GM21825 (cell line): ENCODE measurements at regions not wholly inside any gene's neighbourhood (a gene's known extent, or its start where the extent isn't known, plus 50 kb on each side); places are given as distances from the start of the nearest gene placed in this dataset.

Experiments
- ATAC-seq: cut with Tn5 transposase; IDR thresholded peaks from one replicate; pipeline ENCODE4 v1.9.1; 2021; ENCODE audit warnings: mild to moderate bottlenecking, moderate library complexity; ENCODE audit not compliant: unreplicated experiment

DNA sequence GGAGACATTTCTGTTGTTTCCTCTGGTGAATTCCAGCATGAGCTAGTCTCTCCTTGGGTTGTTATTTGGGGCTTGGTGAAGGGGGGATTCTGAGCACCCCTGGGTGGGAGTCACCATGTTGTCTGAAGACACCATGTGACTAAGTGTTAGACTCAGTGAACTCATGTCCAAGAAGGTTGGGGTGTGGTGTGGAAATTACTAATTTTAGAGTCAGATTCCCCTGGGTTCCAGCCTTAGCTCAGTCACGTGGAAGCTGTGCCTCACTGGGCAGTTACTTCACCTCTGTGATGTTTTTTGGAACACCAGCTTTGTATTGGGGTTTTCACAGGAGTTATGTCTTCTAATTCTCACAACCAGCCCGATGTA lies 171.5 kb downstream of the RPLP1 start:
- ATAC-seq = no peak

DNA sequence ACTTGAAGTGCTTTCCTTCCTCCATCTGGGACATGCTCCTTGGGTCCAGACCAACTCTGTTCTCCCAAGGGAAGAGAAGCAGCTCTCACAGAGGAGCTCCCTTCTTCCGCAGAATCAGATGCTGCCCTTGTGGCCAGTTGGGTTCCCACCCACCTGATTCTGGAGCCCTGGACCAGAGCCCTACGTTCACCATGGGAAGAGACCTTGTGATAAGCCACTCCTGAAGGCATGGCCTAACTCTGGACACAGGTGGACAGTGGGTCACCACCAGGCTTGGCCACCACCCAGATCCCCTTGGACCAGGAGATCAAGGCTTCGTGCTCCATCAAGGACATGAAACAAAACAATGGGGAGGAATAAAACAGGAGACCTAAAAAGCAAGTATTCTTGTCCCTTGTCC lies 172.2 kb downstream of the RPLP1 start:
- ATAC-seq = no peak

DNA sequence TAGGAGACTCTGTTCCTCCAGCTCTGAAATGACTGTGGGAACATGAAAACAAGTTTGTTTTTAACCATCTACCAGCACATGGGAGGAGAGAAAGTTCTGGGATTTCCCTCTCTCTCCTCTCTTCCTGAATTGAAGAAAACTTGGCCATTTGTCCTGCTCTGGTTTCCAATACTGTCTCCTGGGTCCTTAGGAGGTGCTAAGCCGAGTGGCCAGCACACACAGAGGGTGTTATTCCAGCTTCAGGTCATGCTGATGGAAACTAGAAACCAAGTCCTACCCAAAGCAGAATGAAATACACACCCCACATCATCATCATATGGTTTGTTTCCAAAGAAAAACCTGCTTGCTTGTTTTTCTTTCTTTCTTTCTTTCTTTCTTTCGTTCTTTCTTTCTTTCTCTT lies 172.7 kb downstream of the RPLP1 start:
- no peak for ATAC-seq

DNA sequence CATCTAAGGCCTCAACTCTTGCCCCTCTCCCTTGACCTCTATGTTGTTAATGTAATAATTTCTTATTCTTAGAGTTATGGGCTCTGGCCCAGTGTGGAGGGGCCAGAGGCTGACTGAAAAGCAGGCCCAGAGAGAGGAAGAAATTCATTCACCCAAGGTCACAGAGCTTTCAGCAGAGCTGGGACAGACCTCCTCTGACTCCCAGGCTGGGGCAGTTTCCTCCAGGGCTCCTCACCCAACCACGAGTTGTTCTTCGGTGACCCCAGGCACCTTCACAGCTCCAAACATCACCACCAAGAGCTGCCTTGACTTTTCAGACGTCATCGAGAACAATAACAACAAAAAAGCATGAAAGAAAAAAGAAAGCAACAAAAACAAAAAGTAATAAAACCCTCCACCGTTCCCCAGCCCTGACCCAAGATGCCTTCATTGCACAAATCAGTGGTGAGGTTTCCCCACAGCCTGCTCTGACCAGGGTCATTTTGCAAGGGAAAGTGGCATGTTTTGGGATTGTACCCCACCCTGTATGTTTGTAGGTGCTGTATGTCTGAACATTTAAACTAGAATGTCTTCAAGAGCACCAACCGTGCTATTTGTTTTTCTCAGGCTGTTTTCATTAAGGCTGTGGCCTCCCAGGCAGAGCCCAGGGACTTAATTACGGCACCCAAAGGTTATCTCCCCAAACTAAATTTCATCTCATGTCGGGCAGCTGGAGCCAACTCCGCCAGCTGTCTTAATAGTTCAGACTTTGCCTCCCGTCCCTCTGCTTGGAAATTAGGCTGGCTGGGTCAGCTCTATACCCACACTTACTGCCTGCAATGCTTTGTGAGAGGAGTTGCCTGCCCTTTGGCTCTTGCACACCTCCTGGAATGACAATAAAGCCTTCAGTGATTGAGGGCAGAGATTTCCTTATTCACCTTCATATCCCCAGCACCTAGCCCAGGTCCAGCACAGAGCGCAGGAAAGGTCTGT lies 173.8 kb downstream of the RPLP1 start:
- ATAC-seq = no peak

DNA sequence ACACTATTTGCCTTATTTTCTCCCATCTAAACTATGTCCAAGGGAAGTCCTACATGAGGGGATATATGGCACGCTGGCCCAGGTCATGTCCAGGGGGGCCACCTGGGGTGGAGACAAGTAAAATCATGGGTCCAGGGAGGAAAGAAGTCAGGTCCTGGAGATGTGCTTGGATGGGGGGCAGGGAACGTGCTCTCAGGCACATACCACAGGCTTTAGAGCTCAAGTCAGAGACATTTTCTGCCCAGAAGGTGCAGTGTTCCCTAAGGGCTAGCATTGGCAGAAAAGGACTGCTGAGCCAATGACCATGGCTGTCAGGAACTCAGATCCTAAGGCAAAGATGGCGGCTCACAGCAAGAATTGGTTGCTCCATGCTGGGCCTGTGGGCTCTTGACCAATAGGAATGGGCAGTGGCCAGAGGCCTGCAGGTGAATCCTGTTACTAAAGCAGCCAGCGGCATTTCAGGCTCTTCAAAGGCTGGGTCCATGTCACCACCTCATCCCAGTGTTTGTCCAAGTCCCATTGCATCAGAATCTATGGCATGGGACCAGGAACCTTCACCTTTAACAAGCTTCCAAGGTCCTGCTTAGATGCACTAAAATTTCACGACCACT lies 175.0 kb downstream of the RPLP1 start:
- ATAC-seq = no peak

DNA sequence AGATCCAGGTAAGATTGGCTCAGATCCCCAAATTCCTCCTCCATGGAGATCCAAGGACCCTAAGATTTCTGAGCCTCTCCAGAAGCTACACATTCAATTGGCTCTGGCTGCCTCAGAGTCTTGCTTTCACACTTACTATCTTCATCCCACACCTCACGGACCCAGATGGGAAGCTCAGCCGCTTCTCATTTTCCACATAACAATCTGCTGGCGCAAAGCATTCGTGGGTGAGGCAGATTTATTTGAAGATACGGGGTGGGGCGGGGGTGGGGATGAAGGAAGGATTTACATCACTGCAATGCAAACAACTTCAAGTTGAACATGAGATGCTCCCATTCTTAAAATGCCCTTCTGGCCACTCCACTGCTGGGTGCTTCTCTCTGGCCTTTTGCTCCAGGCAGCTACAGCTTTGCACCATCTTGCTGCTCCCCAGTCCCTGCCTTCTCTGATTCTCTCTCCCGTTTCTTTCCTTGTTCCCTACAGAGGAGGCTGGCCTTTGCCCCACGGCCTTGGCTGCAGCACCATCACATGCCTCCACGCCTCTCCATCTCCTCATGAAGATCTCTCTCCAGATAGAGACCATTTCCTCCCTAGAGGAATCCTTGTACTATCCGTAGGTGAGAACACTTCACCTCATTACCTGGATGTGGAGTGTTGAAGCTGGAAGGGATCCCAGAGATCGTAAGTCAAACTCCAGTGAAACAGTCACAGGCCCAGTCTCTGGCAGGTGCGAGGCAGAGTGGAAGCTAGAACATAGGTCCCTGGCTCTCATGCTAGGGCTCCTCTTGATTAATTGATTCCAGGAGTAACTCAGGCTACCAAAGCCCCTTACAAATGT lies 175.9 kb downstream of the RPLP1 start:
- ATAC-seq = no peak

DNA sequence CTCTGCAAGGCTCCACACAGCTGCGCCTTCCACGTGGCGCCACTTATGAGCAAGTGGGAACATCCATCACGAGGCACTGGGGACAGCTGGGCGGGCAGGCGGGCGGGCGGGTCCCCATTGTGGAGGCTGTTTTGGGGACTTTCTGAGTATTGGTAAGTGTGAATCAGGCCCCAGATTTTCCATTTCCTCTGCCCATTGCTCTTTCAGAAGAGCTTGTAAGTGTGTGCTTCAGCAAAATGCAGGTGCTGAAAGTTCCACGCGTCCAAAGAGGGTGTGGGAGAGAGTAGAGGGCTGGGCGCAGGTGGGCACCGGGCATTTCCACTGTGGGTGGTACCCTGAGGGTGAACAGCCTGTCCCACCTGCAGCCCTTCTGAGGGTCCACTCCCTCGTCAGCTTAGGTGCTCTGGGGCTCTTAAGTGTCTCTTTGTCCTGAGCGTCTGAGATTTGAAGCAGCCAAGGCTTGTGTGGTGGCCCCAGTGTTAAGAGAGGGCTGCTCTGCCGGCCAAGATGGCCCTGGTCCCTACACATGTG lies 177.1 kb downstream of the RPLP1 start:
- no peak for ATAC-seq

DNA sequence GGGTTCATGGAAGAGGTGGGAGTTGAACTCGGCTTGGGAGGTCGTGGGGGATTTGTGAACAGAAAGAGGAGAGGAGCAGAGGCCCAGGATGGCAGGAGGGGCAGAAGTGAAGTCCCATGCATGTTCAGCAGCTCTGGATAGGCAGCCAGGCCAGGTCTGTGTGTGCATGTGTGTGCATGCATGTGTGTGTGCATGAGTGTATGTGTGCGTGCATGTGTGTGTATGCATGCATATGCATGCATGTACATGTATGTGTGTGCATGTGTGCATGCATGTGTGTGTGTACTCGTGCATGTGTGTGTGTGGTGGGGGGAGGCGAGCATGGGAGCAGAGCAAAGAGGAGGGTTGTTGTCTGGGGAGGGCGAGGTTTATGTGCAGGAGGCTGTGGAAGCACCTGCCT lies 178.4 kb downstream of the RPLP1 start:
- ATAC-seq = no peak

DNA sequence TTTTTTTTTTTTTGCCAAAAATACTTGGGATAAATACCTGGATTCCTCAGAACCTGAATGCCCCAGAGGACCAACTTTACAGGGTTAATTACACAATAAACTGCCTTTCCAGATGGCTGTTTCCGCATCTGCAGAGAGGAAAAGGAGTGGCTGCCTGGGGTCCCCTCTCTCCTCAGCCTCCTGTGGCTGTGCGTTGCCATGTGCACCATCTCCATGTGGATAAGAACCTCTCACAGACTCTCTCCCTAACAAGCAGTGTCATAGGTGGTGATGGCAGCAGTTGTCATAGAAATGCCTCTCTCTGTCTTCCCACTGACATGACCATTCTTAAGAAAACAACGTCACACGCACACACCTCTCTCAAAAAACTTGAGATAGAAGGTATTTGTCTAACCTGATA lies 179.4 kb downstream of the RPLP1 start:
- ATAC-seq = no peak

DNA sequence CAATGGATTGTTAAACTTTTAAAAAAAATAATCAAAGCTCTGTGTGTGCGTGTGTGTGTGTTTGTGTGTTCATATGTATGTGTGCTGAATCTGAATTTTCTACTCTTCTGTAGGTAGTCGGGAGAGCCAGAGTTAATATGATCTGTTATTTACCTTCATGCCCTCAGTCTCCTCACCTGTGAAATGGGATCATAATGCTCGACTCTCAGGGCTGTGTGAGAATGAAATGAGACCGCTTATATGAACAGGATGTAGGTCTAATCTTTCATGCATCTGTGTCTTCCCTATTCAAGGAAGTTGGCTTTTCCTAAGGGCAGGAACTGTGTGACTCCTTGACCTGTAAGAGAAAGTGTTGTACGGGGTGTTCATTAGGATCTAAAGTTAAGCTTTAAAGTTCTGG lies 182.2 kb downstream of the RPLP1 start:
- no peak for ATAC-seq

DNA sequence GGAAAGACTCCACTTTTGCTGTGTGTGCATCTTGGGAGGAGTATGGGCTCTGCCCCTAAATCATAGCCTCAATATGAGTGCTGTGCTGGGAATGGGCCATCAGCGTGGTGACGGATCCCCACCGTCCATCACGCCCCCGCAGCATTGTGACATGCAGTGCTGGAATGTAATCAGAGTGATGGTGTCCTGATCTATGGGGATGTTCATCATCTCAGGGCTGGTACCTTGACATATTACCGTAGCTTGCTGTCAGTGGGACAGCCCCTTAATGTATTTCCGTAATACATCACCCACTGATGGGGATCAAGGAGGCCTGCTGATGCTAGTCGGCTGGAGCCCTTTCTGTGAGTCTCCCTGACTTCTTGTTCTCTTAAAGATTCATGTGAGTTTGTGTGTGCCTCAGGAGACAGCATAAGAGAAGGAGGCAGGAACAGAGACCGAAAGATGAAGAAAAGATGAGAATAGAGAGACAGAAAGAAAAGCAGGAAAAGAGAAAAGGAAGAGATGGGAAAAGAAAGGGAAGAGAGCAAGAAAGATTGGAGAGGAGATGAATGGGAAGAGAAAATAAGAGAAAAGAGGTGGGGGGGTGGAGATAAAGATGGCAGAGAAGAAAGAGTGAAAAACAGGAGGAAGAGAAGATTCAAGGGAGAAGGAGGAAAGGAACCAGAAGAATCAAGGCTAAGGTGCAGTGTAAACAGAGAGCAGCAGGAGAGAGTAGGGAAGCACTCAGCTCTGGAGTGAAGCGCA lies 183.7 kb downstream of the RPLP1 start:
- no peak for ATAC-seq

DNA sequence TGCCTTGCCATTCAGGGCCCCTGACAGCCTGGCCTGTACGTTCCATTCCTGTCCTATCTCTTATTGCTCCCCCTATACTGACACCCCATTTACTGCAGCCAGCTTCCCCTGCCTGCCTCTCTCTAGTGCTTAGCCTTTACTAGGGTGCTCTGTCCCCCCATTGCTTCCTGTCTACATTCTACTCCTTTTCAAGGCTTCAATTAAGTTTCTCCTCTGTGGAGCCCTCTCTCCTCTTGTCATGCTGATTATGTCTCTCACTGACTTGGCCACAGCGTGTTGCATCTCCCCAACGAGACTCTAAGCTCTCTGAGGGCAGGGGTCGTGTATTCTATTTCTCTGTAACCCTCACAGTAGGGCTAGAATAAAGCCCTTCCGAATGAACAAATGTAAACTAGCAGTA lies 185.2 kb downstream of the RPLP1 start:
- ATAC-seq = no peak

DNA sequence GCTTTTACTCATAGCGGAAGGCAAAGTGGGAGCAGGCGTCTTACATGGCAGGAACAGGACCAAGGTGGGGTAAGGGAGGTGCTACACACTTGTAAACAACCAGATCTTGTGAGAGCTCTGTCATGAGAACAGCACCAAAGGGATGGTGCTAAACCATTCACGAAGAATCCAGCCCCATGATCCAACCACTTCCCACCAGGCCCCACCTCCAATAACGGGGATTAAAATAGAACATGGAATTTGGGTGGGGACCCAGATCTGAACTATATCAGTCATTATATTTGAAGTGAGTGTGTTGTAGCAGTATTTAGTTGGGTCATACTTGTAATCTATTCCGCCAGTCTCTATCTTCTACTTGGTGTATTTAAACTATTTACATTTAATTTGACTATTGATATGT lies 190.9 kb downstream of the RPLP1 start:
- ATAC-seq = no peak

DNA sequence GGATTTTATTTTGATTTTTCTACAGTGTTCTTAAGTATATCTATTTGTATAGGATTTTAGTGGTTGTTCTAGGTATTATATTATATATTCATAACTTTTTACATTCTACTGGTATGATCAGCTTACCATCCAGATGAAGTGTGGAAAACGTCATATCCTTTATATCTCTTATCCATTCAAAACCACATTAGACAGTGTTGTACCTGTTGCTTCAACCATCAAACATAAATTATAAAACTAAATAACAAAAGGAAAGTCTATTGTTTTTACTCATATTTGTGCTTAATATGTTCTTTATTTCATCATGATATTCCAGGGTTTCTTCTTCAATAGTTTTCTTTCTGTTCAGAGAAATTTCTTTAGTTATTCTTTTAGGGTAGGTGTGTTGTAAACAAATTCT lies 191.4 kb downstream of the RPLP1 start:
- no peak for ATAC-seq

DNA sequence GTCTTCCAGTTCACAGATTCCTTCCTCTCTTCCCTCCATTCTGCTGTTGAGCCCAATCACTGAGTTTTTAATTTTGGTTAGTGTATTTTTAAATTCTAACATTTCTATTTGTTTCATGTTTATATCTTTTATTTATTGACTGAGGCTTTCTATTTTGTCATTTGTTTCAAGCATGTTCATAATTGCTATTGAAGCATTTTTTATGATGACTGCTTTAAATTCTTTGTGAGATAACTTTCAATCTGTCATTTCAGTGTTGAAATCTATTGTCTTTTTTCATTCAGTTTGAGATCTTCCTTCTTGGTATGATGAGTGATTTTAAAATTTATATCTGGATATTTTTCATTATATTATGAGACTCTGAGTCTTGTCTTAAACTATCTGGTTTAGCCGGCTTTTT lies 192.3 kb downstream of the RPLP1 start:
- ATAC-seq = no peak

DNA sequence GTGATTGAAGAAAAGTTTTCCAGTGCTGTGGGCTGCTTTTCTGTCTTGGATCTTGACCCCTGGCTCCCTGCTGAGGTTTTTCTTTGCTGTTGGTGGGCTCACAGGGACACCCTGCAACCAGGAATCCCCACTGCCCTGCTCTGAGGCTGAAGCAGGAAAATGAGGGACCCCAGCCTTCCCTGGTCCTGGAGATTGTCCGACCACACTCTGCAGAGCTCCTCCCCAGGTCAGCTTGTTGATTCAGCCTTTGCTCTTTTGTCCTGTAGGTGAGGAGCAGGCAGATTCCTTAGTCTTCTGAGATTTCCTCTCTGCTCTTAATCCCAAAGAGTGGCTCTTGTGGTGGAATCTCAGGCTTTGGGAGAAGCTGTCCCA lies 194.5 kb downstream of the RPLP1 start:
- no peak for ATAC-seq

DNA sequence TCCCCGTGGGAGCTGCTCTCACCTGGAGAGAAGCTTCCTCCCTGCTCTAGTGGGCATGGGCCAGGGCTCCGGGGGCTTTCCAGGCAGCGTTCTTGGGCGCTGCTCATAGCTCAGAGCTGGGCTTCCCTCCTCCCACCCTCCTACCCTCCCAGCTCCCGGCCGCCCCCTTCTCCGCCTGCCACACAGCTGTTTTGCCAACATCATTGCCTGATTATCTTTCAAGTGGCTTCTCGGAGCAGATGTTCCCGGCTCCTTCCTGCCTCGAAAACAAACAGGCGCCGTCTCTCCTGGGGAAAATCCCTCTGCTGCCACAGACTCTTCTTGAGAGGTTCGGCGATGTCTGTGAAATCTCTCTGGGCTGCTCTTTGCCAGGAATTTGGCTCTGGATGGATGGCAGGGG lies 195.6 kb downstream of the RPLP1 start:
- ATAC-seq = no peak

DNA sequence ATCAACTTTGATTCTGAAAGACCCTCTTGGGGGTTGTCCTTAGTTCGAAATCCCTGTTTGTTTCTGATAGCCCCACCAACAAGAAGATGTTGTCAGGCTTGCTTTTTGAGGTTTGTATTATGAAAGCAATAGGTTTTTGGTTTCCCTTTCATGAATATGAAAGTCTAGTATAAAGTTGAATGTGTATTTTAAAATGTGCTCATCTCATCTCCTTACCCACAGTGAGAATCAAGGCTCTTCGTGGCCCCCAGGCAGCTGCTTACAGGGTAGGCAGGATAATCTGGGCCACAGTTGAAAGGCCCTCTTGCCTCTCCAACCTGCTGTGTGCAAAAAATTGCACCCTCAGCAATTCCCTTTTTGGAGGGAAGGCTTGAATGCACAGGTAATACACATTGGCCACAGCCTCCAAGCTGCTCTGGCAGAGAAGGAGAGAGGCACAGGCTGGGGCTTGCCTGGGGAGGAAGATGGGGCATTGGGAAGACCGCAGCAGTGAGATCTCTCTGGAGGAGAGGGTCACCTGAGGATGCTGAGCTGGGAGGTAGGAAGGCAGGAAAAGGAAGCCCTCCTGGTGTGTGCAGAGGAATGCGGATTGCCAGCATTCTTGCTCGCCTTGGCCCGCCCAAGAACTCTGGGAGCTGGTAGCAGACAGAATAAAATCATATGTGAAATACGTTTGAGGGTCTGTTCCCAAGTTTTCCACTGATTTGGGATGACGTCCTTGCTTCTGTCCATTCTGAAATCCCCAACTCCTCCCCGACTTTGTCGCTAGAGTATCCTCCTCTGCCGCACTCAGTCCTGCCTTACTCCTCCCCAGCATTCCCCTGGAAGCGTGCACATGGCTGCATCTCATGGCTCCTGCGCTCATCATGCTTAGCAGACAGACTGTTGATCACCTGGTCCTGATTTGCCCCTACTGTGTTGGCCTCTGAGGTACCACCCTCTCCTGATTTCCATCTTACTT lies 196.4 kb downstream of the RPLP1 start:
- ATAC-seq = no peak

DNA sequence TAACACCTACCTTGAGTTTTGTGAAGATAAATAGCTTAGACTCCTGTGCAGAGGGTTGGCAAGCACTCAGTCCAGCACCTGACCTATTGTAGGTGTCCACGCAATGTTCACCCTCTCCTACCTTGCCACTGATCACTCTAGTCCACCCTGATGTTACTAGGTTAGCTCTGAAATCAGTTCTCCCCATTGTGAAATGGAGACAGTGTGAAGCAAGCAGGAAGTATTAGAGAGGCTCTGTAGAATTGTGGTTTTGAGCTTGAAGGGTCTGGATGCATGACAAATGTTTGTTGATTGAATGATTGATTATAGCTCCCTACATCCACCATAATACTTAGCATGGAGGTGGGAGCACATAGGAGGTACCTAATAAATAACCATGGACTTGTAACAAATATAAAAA lies 199.7 kb downstream of the RPLP1 start:
- ATAC-seq = no peak
